Choroid plexus epithelial cell (primary cell): ENCODE measurements at regions not wholly inside any gene's neighbourhood (a gene's known extent, or its start where the extent isn't known, plus 50 kb on each side); places are given as distances from the start of the nearest gene placed in this dataset.

Experiments used
- DNase-seq: peaks from one replicate; pipeline ENCODE4 v3.0.0-alpha.2; 2010; ENCODE audit warnings: low read depth
- H3K4me3 ChIP-seq: 2 replicates; pipeline ENCODE4 v1.5.1; 2011; ENCODE audit warnings: low read depth, mild to moderate bottlenecking, control low read depth, low read length, moderate library complexity
- CTCF ChIP-seq: conservative IDR thresholded peaks from 2 replicates; pipeline ENCODE4 v1.5.1; 2011; ENCODE audit warnings: low read depth, mild to moderate bottlenecking, control low read depth, inconsistent platforms, low read length, moderate library complexity

- DNase-seq, result no peak
- H3K4me3 ChIP-seq, result no peak overlapping the region
- no peak for TF ChIP-seq CTCF
Measured at GRCh38 chr3:176590722-176591121, 606.6 kb downstream of the TBL1XR1 start.

GRCh38 chr3:176587089-176587488 lies 610.2 kb downstream of the TBL1XR1 start:
- no peak overlapping the region for H3K4me3 ChIP-seq
- no peak for TF ChIP-seq CTCF
- DNase-seq, result no peak

GRCh38 chr3:176584413-176585176 lies 612.7 kb downstream of the TBL1XR1 start:
- DNase-seq, result peak; percentile 74
- TF ChIP-seq CTCF, result no peak
- H3K4me3 ChIP-seq, result no peak overlapping the region

DNA sequence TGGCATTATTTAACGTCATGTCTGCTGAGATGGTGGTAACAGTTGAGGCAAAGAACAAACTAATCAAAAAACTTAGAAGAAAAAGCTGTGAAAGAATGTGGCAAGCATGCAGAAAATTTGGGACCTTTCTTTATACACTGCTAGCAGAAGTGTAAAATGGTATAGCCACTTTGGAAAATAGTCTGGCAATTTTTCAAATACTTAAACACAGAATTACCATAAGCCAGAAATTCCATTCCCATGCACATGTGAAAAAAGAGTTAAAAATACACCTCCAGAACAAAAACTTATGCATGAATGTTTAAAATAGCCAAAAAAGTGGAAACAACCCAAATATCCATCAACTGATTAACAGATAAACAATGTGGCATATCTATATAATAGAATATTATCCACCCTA lies 613.3 kb downstream of the TBL1XR1 start:
- DNase-seq, result peak; percentile 17
- TF ChIP-seq CTCF, result no peak
- H3K4me3 ChIP-seq, result no peak overlapping the region

GRCh38 chr3:176581589-176581988 lies 615.7 kb downstream of the TBL1XR1 start:
- DNase-seq, result no peak
- no peak for TF ChIP-seq CTCF
- no peak overlapping the region for H3K4me3 ChIP-seq

DNA sequence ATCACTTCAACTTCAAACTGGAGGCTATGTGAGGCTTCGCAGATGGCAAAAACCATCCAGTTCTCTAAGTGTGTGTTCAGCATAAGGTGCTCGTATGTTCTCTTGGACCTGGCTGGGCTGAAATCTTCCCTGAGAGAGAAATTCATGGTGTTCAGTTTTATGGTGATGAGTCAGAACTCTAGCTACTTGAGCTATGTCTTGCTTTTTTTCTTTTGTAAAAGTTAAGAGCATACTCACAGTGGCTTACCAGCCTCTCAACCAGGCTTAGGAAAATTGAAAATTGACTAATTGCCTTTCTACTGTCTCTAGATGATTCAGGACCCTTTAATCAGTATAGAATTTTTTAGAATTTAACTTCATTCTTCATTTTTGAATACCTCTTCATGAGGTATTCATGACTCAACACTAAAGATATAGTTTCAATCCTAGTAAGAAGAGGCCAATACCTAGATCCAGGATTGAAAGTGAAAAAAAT lies 617.5 kb downstream of the TBL1XR1 start:
- no peak overlapping the region for H3K4me3 ChIP-seq
- DNase-seq, result peak; percentile 60
- TF ChIP-seq CTCF, result no peak

DNA sequence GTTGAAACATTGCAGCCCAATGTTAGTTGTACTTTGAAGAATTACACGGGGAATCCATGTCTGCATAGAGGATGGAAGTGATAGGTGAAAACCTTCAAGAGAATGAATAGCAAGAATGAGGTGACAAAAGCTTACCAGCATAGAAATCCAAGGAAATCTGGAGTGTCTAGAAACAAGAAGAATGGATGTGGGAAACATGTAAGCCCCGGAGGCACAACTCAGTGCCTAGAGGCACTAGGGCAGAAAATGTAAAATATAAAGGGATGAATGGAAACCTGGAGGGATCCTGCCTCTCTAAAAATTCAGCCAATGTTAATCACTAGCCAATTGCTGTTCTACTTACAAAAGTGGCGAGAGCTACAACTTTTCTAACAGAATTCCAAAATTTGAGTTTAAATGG lies 619.0 kb downstream of the TBL1XR1 start:
- TF ChIP-seq CTCF, result no peak
- DNase-seq, result no peak
- H3K4me3 ChIP-seq, result no peak overlapping the region
